Effector memory CD4-positive, alpha-beta T cell (primary cell): ENCODE measurements at regions not wholly inside any gene's neighbourhood (a gene's known extent, or its start where the extent isn't known, plus 50 kb on each side); places are given as distances from the start of the nearest gene placed in this dataset.

Experiments
- DNase-seq, 3 donors: peaks; one replicate each; pipeline ENCODE4 v3.0.0-alpha.2; 2020
- H3K27ac ChIP-seq: 2 replicates; pipeline ENCODE4 v1.7.0; 2013; ENCODE audit warnings: mild to moderate bottlenecking, low read length, moderate library complexity; ENCODE audit not compliant: insufficient read depth, poor library complexity, severe bottlenecking
- H3K27me3 ChIP-seq: replicated peaks from 2 replicates; pipeline ENCODE4 v1.7.0; 2013; ENCODE audit warnings: mild to moderate bottlenecking, low read length; ENCODE audit not compliant: insufficient read depth, control insufficient read depth, poor library complexity, severe bottlenecking
- H3K36me3 ChIP-seq: 2 replicates; pipeline ENCODE4 v1.7.0; 2013; ENCODE audit warnings: mild to moderate bottlenecking, low read length, moderate library complexity; ENCODE audit not compliant: control insufficient read depth, insufficient read depth
- H3K4me1 ChIP-seq: 2 replicates; pipeline ENCODE4 v1.7.0; 2013; ENCODE audit warnings: low read length, mild to moderate bottlenecking; ENCODE audit not compliant: control insufficient read depth, insufficient read depth, poor library complexity, severe bottlenecking
- H3K4me3 ChIP-seq: 2 replicates; pipeline ENCODE4 v1.7.0; 2013; ENCODE audit warnings: low read length, low read depth, mild to moderate bottlenecking; ENCODE audit not compliant: insufficient read depth, poor library complexity, severe bottlenecking
- H3K9me3 ChIP-seq: 2 replicates; pipeline ENCODE4 v1.7.0; 2013; ENCODE audit warnings: mild to moderate bottlenecking, low read length, moderate library complexity; ENCODE audit not compliant: control insufficient read depth

- Histone ChIP-seq H3K36me3 (no peaks in the 10 kb centered on the region), H3K27ac (no peak overlapping the region), H3K4me3 (no peak overlapping the region), H3K4me1 (no peaks in the 10 kb centered on the region), H3K27me3 (no peaks in the 10 kb centered on the region), H3K9me3 (no peaks in the 10 kb centered on the region)
- no peak for DNase-seq
Measured at GRCh38 chr3:67292356-67293121, 294.4 kb downstream of the KBTBD8 start.

DNA sequence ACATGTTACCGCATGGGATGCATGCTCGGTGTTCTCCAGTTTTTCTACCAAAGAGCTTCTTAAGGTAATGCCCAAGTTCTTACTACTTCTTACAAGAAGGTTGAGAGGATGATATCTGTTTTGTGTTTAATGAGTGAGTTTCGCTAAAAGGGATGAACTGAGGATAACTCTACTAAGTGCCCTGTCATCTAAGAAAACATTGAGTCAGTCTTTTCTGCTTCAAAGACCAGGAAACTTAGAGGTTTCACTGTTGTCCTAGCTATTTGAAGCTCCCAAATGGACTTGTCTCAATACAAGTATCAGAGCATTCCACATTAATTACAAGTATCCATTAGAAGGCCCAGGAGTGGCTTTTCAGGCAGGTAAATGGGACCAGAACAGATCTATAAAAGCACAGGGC lies 296.2 kb downstream of the KBTBD8 start:
- no peak for DNase-seq

DNA sequence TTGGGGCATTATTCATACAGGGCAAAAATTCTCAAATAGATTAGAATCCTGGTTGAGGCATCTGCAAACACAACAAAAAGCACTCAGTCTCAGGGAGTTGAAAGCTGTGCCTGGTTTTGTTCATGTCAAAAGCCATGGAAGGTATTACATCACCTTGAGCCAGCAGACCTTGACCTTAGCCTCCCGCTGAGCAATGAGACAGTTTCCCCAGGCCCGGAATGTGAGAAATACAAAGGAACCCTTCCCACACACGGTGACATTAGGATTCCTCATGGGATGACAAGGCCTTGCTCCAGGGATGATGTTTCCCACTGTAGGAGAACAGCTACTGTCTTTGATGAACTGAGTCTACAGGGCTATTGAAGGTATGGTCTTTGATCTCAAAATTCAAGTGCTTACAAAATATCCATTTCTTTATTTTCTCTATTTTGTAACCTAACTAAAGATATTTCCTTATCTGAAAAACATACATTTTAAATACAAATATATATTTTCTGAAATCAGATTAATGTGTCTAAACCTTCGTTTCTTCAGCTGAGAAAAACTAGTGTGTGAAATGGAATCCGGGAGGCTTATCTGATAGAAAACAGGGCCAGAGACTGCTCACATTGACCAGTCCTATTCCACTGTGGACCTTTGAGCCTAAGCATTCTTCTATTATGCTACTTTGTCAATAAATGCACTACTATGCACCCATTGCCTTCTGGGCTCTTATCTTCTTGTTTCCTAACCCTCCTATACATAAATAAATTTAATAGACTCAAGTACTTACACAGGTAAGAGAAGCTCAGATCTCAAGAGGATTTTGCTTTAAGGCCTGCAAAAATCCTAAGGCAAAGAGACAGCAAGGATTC lies 298.2 kb downstream of the KBTBD8 start:
- no peak for DNase-seq
- Histone ChIP-seq H3K27me3 (no peaks in the 10 kb centered on the region), H3K9me3 (no peaks in the 10 kb centered on the region)

More for the DNA sequence above, 296.2 kb downstream of the KBTBD8 start:
- Histone ChIP-seq H3K4me1 (no peaks in the 10 kb centered on the region), H3K27me3 (no peaks in the 10 kb centered on the region), H3K9me3 (no peaks in the 10 kb centered on the region), H3K27ac (no peak overlapping the region), H3K36me3 (no peaks in the 10 kb centered on the region), H3K4me3 (no peak overlapping the region)

GRCh38 chr3:67297715-67298475 lies 299.8 kb downstream of the KBTBD8 start:
- DNase-seq, result no peak
- Histone ChIP-seq H3K4me1 (no peaks in the 10 kb centered on the region), H3K4me3 (no peak overlapping the region), H3K27ac (no peak overlapping the region), H3K36me3 (no peaks in the 10 kb centered on the region), H3K9me3 (no peaks in the 10 kb centered on the region), H3K27me3 (no peaks in the 10 kb centered on the region)

More for the DNA sequence above, 298.2 kb downstream of the KBTBD8 start:
- no peaks in the 10 kb centered on the region for H3K4me1 ChIP-seq
- no peaks in the 10 kb centered on the region for H3K36me3 ChIP-seq
- H3K4me3 ChIP-seq, result no peak overlapping the region
- no peak overlapping the region for H3K27ac ChIP-seq

DNA sequence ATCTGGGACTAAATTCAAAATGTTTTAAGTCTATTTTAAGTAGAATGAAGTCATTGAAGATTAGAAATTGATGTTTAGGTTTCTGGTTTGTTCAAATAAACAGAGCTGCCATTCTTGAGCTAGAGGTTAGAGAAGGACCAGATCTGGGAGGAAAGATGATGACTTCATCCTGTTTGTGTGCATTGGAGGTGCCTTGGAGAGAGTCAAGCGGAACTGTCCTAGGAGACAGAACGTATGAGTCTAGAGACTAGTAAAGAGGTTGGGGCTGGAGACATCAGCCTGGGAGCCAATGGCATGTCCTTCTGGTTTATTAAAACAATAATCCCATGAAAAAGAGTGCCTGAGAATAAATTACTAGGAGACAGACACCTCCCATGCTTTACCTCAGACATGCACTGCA lies 303.4 kb downstream of the KBTBD8 start:
- no peak for DNase-seq
- no peak overlapping the region for H3K27ac ChIP-seq
- no peaks in the 10 kb centered on the region for H3K9me3 ChIP-seq
- H3K4me3 ChIP-seq, result no peak overlapping the region
- no peaks in the 10 kb centered on the region for H3K36me3 ChIP-seq
- no peaks in the 10 kb centered on the region for H3K27me3 ChIP-seq
- no peaks in the 10 kb centered on the region for H3K4me1 ChIP-seq

- Histone ChIP-seq H3K27ac (no peak overlapping the region), H3K4me1 (no peaks in the 10 kb centered on the region), H3K36me3 (no peaks in the 10 kb centered on the region), H3K4me3 (no peak overlapping the region), H3K9me3 (no peaks in the 10 kb centered on the region), H3K27me3 (no peaks in the 10 kb centered on the region)
- DNase-seq, result no peak
Measured at GRCh38 chr3:67302489-67302888, 304.4 kb downstream of the KBTBD8 start.

DNA sequence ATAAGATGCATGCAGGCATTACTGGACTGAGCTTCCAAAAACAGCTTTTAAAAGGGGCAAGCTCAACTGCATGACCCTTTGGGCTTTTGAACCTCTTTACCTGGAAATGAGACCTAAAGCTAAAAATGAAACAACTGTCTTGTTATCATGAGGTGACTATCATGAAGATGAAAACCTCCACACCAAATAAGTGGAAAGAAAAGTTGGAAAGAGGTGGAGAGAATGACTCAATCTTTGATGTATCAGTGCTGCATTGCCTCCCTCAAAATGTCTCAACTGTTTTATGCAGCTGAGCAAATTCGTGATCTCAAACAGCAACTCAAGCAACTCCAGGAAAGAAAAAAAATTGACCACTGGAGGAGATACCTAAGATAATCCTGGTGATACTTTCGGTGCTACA lies 307.1 kb downstream of the KBTBD8 start:
- Histone ChIP-seq H3K9me3 (no peaks in the 10 kb centered on the region), H3K27me3 (no peaks in the 10 kb centered on the region), H3K4me3 (no peak overlapping the region), H3K4me1 (no peaks in the 10 kb centered on the region), H3K27ac (no peak overlapping the region), H3K36me3 (no peaks in the 10 kb centered on the region)
- DNase-seq, result no peak

DNA sequence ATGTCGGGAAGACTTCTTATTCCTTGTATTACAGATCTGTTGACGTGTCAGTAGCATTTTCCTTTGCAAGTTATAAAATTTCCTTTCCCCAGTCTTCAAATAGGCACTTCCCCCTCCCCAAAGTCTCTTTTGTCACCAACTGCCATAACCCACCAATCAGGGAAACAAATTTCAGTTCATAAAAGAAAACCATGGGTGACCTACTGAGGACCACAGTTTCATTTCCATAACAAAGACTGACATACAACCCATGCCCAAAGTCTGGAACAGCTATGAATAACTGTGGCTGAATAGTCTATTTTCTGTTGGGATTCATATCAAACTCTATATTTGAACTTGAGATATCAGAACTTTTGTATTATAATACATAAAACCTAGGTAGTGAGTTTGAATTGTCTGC lies 307.8 kb downstream of the KBTBD8 start:
- no peak for DNase-seq
- H3K36me3 ChIP-seq, result no peaks in the 10 kb centered on the region
- no peaks in the 10 kb centered on the region for H3K4me1 ChIP-seq
- H3K27me3 ChIP-seq, result no peaks in the 10 kb centered on the region
- H3K27ac ChIP-seq, result no peak overlapping the region
- no peaks in the 10 kb centered on the region for H3K9me3 ChIP-seq
- no peak overlapping the region for H3K4me3 ChIP-seq

DNA sequence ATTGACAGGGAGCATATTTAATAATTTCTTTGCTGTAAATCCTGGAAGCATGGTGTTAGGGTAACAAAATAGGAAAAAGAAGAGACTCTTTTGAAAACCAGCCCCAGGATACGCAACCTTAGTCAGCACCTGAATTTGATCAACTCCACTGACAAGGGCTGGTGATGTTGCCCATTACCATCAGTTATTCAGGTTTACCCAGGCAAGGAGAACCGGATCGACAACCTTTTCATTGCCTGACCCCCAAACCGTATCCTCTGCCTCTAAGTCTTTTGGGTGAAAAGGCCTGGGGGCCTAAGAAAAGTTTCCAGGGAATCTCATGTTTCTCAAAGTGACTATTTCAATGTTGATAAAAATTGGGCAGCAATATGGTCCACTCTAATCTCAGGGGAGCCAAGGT lies 313.3 kb downstream of the KBTBD8 start:
- H3K4me3 ChIP-seq, result no peak overlapping the region
- H3K9me3 ChIP-seq, result no peaks in the 10 kb centered on the region
- no peak overlapping the region for H3K27ac ChIP-seq
- H3K36me3 ChIP-seq, result no peaks in the 10 kb centered on the region
- DNase-seq, result no peak
- H3K4me1 ChIP-seq, result no peaks in the 10 kb centered on the region
- H3K27me3 ChIP-seq, result no peaks in the 10 kb centered on the region
